ENCODE measurements at regions not wholly inside any gene's neighbourhood (a gene's known extent, or its start where the extent isn't known, plus 50 kb on each side); places are given as distances from the start of the nearest gene placed in this dataset.
A peak's percentile ranks its signal among the peaks of the same experiment; 100 is the strongest.

GRCh38 chr20:60395991-60396390 lies 437.8 kb downstream of the CDH26 start:
- H3K4me3 ChIP-seq (ENCODE audit: insufficient read depth, low read length, poor library complexity, severe bottlenecking), result no peak overlapping the region
- H3K9ac ChIP-seq (ENCODE audit: low read length), result no peak overlapping the region
- TF ChIP-seq EZH2phosphoT487 (conservative IDR thresholded peaks at IDR 0.05; ENCODE audit: low read length) (no peak), CTCF (IDR thresholded peaks at IDR 0.05; ENCODE audit: insufficient read depth, low read length, poor library complexity, severe bottlenecking) (no peak)
- no peaks in the 10 kb centered on the region for H4K20me1 ChIP-seq (ENCODE audit: low read depth, low read length)
- H3K79me2 ChIP-seq (ENCODE audit: insufficient read depth, low read length), result no peaks in the 10 kb centered on the region
- no peaks in the 10 kb centered on the region for H3K36me3 ChIP-seq (ENCODE audit: low read length)
- H3K27me3 ChIP-seq (ENCODE audit: low read length), result no peaks in the 10 kb centered on the region
- H3F3A ChIP-seq (ENCODE audit: insufficient read depth), result no peaks in the 10 kb centered on the region
- H3K4me2 ChIP-seq (ENCODE audit: low read depth, low read length, poor library complexity, severe bottlenecking), result no peak overlapping the region
- H3K27ac ChIP-seq (ENCODE audit: low read depth, low read length), result no peak overlapping the region
- no peak overlapping the region for H2AFZ ChIP-seq (ENCODE audit: low read depth, low read length, severe bottlenecking)
- no peaks in the 10 kb centered on the region for H3K9me2 ChIP-seq (replicated peaks; ENCODE audit: insufficient read depth, low read length)
- H3K9me3 ChIP-seq (ENCODE audit: insufficient read depth, low read length), result 0 out of 2 replicates have a peak, but pooled peaks cover 9% of the 10 kb centered on the region

GRCh38 chr20:60400567-60400966 lies 442.3 kb downstream of the CDH26 start:
- no peaks in the 10 kb centered on the region for H3K79me2 ChIP-seq (ENCODE audit: insufficient read depth, low read length)
- no peaks in the 10 kb centered on the region for H3K36me3 ChIP-seq (ENCODE audit: low read length)
- H4K20me1 ChIP-seq (ENCODE audit: low read depth, low read length), result no peaks in the 10 kb centered on the region
- H3K27ac ChIP-seq (ENCODE audit: low read depth, low read length), result no peak overlapping the region
- no peak for TF ChIP-seq EZH2phosphoT487 (conservative IDR thresholded peaks at IDR 0.05; ENCODE audit: low read length)
- no peak for TF ChIP-seq CTCF (IDR thresholded peaks at IDR 0.05; ENCODE audit: insufficient read depth, low read length, poor library complexity, severe bottlenecking)
- no peak overlapping the region for H3K4me2 ChIP-seq (ENCODE audit: low read depth, low read length, poor library complexity, severe bottlenecking)
- no peaks in the 10 kb centered on the region for H3K9me2 ChIP-seq (replicated peaks; ENCODE audit: insufficient read depth, low read length)
- no peaks in the 10 kb centered on the region for H3K27me3 ChIP-seq (ENCODE audit: low read length)
- no peak overlapping the region for H3K9ac ChIP-seq (ENCODE audit: low read length)
- no peak overlapping the region for H2AFZ ChIP-seq (ENCODE audit: low read depth, low read length, severe bottlenecking)
- H3K9me3 ChIP-seq (ENCODE audit: insufficient read depth, low read length), result 0 out of 2 replicates have a peak, but pooled peaks cover 9% of the 10 kb centered on the region
- H3F3A ChIP-seq (ENCODE audit: insufficient read depth), result peaks cover 8% of the 10 kb centered on the region; the same call in 1 of the 2 replicates
- H3K4me3 ChIP-seq (ENCODE audit: insufficient read depth, low read length, poor library complexity, severe bottlenecking), result no peak overlapping the region

- H3K4me3 ChIP-seq (ENCODE audit: insufficient read depth, low read length, poor library complexity, severe bottlenecking), result peak overlapping the region; percentile 24
- H3K9ac ChIP-seq (ENCODE audit: low read length), result peak overlapping the region; percentile 35
- no peaks in the 10 kb centered on the region for H3K27me3 ChIP-seq (ENCODE audit: low read length)
- no peaks in the 10 kb centered on the region for H3K79me2 ChIP-seq (ENCODE audit: insufficient read depth, low read length)
- no peak for TF ChIP-seq EZH2phosphoT487 (conservative IDR thresholded peaks at IDR 0.05; ENCODE audit: low read length)
- no peak for TF ChIP-seq CTCF (IDR thresholded peaks at IDR 0.05; ENCODE audit: insufficient read depth, low read length, poor library complexity, severe bottlenecking)
- peaks cover 8% of the 10 kb centered on the region; the same call in 1 of the 2 replicates for H3F3A ChIP-seq (ENCODE audit: insufficient read depth)
- H3K27ac ChIP-seq (ENCODE audit: low read depth, low read length), result peak overlapping the region; percentile 93
- H2AFZ ChIP-seq (ENCODE audit: low read depth, low read length, severe bottlenecking), result peak overlapping the region; percentile 8
- H3K36me3 ChIP-seq (ENCODE audit: low read length), result no peaks in the 10 kb centered on the region
- H3K9me2 ChIP-seq (replicated peaks; ENCODE audit: insufficient read depth, low read length), result no peaks in the 10 kb centered on the region
- no peaks in the 10 kb centered on the region for H4K20me1 ChIP-seq (ENCODE audit: low read depth, low read length)
- 0 out of 2 replicates have a peak, but pooled peaks cover 9% of the 10 kb centered on the region for H3K9me3 ChIP-seq (ENCODE audit: insufficient read depth, low read length)
- peak overlapping the region; percentile 65 for H3K4me2 ChIP-seq (ENCODE audit: low read depth, low read length, poor library complexity, severe bottlenecking)
Measured at GRCh38 chr20:60402189-60403058, 444.2 kb downstream of the CDH26 start.
